Brain pericyte (primary cell): ENCODE measurements at regions not wholly inside any gene's neighbourhood (a gene's known extent, or its start where the extent isn't known, plus 50 kb on each side); places are given as distances from the start of the nearest gene placed in this dataset.

ENCODE experiments used
- DNase-seq: peaks from one replicate; pipeline ENCODE4 v3.0.0-alpha.2; 2012; ENCODE audit warnings: low read depth, low spot score

DNA sequence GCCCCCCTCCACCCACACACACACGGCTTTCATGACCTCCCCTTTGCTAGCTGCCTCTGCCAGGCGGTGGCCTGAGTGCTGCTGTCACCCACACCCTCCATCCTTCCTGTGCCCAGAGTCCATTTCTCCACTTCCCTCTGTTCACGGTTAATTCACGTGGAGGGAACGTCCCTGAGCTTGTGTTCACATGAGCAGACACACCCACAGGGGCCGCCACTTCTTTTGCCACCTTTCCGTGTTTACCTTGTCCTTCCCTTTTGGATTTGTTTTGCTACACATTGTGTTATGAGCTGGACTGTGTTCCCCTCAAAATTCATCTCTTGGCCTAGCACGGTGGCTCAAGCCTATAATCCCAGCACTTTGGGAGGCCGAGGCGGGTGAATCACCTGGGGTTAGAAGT lies 128.0 kb downstream of the ETS2 start:
- no peak for DNase-seq

DNA sequence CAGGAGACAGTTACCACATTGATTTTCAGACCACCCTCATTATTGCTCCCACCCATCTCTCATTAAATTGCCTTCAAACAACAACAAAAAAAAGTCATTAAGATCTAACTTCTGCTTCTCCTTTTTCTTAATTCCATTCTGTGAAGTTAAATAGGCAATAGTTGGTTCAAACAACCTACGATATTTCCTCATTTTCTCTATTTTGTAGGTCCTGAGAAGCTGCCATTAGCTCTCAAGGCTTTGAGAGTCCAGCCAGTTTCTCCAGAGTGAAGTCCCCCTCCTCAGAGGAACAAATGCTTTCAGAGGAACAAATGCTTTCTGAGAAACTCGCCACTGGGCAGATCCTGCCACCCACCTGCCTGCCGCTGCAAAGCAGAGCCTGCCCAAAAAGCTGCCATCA lies 125.6 kb downstream of the ETS2 start:
- DNase-seq, result no peak

DNA sequence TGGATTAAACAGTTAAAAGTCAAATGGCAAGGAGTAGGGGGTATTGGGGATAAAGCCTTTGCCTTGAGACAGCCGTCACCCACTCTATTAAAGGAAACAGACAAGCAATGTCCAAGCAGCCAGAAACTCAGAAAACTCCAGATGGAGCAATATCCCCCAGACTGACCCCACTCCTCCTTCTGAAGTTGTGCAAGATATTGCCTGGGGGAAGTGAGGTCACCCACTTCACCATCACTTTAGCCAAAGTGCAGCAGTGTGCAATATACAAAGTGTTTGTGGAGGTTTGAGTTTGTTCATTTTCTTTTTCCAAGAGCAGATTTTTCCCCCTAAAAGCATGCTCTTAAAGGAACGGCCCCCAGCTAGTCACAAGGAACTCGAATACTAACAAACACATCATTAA lies 125.1 kb downstream of the ETS2 start:
- no peak for DNase-seq

DNA sequence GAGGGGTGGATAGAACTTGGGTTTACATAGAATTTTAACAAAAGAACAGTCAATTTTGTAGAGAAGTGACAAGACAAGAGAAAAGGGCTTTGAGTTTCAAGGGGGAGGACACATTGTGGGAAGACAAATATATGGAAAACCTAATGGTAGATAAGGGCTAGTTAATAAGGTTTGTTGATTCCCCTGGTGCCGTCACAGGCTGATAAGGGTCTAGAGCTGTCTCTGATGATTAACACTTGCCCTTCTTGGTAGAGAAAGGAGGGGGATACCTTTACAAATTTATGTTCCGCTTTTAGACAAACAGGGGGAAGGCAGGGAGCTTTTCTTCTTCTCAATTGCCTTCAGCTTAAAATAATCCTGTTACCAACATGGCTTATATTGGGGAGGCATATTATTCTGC lies 124.3 kb downstream of the ETS2 start:
- DNase-seq, result no peak

DNA sequence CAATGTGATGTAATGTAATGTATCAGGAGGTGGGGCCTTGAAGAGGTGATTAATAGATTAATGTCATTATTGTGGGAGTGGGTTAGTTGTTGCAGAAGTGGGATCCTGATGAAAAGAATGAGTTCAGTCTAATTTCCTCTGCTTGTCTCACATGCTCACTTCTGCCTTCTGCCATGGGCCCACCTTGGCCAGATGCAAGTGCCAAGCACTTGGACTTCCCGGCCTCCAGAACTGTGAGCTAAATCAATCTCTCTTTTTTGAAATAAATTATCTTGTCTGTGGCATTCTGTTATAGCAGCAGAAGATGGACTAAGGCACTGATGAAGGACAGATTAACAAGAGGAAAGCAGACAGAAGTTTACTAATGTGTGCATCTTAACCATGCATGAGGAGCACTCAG lies 123.9 kb downstream of the ETS2 start:
- no peak for DNase-seq

DNA sequence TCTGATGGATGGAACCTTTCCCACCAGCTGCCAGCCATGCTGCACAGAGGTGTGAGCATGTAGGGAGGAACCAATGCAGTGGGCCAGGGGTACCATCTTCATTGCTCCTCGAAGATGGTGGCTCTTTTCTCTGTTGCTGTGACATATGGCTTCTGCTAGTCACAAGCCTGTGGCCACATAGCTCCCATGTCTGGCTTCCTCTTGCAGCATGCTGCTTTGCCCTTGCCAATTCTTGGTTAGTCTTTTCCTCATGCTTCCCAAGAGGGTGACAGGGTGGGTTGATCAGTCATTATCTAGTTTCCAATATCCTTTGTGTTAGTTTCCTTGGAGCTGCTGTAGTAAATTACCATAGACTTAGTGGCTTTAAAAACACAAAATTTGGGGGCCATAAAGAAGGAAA lies 123.4 kb downstream of the ETS2 start:
- no peak for DNase-seq

DNA sequence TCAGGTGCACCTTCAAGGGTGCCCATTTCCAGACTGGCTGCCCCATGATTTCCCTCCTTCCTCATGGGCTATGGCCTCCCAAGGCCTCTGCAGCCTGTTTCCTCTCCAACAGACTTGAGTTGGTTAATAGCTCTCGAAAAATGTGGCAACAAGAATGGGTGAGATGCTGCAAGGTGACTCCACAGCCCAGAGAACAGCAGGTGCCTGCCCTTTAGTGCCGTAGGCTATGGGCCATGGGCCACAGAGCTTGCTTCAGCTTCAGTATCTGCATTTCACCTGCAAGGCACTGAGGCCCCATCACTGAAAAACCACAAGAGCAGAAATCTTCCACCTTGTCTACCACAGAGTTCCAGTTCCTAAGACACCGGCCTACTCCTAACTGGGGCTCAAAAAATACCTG lies 122.0 kb downstream of the ETS2 start:
- no peak for DNase-seq

DNA sequence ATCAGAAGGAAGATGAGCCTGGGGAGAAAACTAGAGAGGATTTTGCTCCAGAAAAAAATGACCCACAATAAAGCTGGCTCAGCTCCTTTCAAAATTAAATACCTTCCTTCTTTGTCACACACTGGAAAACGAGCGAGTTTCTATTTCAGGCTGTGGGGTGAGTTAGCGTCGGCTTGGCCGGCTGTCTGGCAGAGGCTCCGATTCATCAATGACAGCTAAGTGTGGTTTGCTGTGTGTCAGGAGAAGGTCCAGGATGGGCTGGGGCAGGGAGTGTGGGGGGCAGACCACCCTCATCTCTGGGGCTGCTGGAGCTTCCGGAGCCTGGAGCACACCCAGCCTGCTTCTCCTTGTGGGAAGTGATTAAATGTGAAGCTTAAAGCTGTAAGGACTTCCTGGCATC lies 120.2 kb downstream of the ETS2 start:
- DNase-seq, result no peak

DNA sequence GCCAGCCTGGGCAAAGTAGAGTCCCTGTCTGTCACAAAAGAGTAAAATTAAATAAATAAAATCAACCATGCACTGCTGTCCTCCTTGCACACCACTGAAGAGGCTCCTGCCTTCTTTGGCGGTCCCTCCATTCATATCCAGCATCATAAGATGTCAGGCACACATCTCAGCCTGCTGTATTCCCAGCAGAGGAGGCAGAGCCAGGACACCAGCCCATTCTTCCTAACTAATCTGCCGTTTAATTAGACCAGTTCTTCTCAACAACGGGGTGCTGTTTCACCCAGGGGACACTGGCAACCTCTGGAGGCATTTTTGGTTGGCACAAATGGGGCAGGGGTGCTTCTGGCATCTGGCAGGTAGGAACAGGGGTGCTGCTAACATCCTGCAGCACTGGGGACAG lies 119.7 kb downstream of the ETS2 start:
- DNase-seq, result no peak

DNA sequence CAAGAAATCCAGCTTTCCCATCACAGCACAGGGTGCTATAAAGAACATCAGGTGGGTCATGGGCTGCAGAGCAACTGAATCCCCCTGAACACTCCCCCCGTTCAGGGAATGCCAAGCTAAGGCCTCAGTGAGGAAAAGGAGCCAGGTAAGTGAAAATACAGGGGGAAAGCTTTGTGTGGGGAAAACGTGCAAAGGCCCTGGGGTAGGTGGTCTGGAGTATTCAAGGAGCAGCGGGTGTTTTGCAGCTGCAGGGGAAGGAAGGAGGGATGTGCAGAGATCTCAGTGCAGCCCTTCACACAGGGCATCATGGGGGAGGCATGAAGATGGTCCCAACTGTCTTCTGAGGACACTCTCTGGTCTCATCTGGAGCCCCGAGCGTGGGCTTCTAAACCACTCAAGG lies 119.2 kb downstream of the ETS2 start:
- DNase-seq, result no peak

DNA sequence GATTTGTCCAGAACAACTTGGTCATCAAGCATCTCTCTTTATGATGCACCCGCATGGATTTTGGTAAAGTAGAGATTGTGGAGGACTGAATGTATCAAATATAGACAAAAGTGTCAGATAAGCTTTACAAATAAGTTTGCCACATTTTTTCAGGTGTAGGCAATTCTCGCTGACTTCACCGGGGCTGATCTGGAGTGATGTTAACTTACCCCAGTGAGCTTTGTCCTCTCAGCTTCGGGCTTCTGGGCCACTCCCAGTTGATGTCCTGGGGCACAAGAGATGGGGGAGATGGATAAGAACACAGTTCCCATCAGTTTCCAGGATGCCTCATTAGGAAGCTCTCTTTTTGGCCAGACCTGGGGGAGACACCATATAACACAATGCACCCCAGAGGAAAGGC lies 117.7 kb downstream of the ETS2 start:
- DNase-seq, result no peak

DNA sequence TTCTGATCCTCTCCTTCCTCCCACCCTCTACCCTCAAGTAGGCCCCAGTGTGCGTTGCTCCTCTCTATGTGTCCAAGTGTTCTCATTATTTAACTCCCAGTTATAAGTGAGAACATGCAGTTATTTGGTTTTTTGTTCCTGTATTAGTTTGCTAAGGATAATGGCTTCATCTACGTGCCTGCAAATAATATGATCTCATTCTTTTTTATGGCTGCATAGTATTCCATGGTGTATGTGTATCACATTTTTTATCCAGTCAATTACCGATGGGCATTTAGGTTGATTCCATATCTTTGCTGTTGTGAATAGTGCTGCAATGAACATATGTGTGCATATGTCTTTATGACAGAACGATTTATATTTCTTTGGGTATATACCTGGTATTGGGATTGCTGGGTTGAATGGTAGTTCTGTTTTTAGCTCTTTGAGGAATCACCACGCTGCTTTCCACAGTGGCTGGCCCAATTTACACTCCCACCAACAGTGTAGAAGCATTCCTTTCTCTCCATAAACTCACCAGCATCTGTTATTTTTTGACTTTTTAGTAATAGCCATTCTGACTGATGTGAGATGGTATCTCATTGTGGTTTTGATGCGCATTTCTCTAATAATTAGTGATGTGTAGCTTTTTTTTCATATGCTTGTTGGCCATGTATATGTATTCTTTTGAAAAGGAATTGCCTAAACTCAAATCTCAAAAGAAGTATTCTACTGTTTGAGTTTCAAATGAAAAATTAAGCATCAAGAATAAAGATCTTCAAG lies 116.9 kb downstream of the ETS2 start:
- no peak for DNase-seq

DNA sequence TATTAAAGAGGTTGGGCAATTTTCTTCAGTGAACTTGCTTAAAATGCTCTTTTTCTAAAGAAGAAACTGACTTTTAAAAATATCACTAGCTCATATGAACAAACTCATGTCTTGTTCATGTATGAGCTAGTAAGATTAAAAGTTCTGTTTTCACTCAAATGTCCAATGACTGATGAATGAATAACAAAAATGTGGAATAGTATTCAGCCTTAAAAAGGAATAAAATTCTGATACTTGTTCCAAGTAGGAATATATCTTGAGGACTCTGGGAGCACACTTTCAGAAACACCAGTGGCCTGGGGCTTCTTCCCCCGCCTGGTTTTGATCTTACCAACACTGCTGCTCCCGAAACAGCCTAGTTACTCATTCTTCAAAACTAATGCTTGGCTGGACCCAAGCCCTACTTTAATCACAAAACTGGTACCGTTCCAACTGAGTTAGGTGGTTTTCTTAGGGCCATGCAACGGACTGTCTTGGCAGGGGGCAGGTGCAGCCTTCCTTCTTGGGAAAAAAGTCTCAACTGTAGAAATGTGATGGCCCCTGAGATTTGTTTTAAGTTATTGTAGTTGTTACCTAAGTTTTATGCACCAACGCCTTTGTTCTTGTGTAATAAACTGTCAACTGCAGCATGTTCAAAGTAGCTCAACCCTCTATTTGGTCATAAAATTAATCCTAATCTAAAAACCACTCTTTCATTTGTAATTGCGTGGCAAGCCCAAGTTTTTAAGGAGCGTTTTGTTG lies 116.0 kb downstream of the ETS2 start:
- no peak for DNase-seq

DNA sequence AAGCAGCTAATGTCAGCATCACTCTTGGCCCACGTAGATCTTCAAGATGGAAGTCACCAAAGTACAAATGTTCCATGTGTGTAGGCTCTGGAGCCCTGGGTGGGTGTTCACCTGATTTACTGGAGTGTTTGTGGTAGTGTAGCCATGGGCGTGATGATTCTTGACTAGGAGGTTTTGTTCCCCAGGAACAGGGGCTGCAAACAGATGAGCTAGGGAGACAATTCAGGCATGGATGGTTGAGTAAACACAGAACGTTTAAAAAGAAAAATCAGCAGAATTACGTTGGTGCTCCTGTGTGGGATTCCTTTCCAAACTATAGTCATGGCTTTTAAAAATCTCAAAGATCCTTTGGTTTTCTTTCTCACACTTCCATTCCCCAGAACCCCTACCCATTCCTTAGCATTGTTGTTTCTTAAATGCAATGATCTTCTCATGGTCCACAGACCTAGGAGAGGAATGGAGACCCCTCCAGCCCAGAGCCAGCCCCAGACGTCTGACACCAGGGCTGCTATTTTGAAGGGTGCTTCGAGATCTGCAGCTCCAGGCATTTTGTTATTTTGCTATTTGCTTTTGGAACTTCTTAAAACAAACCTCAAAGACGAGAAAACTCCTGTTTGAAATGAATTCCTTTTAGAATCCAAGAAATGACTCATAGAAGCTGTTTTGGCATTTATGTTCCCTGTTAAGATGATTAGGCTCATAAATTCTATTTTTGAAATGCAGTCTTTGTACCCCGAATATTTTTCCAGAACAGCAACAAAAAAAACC lies 115.1 kb downstream of the ETS2 start:
- DNase-seq, result no peak

DNA sequence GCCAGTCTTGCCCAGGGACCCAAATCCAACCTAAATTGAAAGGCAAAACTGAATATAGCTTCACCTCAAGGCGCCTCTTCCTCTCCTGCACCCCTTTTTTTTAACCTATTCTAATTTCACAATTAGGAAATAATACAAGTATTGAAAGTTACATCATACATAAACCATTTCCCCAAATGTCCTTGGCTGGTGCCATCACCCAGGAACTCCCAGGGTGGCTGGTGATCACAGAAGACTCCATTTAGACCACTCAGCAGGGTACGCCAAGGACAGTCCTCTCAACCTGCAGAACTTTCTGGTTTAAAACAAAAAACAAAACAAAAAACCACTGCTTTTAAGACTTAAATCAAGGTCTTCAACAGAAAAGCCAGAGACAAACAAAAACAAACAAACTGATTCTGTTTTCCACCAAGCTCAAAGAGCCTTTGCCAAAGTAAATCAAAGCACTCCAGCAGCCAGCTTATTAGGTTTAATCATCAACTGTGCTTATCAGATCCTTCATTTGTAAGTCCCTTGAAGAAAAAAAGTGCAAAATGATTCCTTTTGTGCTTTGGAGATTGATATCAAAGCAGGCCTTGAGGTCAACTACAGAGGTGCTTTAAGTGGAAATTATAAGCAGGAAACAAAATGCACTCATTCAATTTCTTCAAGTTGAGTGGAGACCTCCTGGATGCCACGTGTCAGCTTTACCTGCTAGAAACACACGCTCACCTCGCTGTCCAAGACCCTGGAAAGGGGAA lies 113.0 kb downstream of the ETS2 start:
- DNase-seq, result no peak

DNA sequence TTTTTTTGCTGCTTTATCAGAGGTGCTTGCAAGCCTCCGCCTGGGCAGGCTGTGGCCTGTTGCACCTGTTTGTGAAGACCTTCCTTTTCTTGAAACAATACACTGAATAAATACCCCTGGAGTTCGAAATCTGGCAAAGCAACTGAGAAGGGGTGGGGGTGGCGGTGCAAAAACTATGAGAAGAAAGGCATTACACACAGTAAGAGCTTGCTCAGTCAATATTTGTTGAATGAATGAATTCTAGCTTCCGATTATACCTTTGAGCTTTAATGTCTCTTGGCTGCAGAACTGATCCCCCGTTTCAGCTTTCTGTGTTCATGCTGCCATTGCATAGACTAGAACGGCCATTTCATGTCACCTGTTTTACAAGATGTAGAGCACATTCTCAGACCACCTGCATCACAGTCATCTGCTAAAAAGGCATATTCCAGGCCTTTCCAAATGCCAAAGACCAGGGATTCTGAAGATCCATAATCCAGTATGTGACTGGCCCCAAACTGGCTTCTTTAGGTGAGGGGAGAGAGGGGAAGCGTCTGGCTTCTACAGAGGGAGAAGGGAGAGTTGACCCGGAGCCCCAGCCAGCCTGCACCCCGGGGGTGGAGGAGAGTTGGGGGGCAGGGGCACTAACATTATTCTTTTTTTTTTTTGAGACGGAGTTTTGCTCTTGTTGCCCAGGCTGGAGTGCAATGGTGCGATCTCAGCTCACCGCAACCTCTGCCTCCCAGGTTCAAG lies 111.5 kb downstream of the ETS2 start:
- DNase-seq, result no peak

DNA sequence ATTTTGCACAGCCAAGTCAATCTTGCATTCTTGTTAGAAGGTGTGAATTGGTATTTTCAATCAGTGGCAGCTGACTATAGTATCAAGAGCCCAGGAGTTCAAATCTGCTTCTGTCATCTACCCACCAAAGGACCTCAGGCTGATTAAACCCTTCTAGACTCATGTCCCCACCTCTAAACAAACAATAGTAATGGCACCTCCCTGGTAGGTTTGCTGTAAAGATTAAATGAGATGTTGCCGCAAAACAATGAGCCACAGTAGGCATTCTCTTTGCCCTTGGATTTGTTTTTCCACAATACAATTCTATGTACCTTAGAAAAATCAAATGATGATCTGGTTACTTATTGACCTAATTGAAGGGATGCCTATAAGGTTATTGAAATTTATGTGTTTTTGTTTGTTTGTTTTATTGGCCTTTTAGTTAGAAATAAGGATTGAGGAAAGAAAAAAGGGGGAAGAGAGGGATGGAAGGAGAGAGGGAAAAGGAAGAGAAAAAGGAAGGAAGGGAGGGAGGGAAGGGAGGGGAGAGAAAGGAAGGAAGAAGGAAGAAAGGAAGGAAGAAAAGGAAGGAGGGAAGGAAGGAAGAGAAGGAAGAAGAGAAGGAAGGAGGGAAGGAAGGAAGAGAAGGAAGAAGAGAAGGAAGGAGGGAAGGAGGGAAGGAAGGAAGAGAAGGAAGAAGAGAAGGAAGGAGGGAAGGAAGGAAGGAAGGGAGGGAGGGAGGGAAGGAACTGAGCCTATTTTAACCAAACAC lies 110.7 kb downstream of the ETS2 start:
- DNase-seq, result no peak

DNA sequence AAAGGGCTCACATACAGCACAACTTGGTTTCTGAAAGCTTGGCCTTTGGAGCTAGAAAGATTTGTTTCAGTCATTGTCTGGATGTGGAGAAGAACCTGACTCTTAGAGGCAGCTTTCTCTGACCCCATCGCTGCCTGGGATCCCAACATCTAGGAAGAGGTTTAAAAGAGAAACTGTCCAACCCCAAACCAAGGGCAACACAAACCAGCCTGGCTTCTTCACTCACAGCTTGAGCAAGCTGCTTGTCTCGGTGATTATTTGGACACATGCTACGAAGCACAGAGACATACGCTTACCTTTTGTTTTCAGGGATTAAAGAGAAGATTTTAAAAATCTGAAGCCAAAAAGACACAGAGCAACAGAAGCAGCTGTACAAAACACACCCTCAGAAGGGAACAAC lies 109.8 kb downstream of the ETS2 start:
- no peak for DNase-seq

DNA sequence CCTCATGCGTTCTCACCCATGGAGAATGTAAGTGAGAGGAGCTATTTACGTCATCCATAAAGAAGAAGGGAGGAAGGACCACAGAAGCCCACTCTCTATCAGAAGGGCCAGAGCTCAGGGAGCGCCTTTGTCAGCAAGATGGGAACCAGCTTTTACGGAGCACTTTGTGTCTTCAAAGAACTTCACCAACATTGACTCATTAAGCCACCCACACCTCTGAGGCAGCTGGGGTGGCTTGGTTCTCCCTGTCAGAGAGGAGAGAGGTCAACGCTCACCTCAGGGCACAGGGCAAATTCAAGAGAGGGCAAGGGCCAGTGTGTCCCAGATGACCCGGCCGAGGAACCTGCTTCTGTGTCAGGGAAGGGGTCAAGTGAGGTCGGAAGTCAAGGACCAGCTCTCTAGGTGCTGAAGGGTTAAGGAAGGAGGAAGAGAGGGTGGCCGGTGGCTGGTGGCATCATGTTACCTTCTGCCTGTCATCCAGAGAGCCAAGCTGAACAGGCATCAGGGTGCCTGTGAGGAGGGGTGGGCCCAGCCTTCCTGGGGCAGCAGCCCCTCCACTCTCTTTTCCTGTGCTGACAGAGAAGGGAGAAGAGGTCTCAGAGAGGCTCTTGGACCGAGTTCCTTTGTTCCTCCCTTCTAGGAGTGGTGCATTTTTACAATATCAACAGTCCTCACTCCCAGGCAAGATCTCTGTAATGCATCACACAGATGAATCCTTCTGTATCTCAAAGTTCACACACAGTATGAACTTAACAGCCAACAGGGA lies 109.0 kb downstream of the ETS2 start:
- no peak for DNase-seq
